ENCODE measurements at regions not wholly inside any gene's neighbourhood (a gene's known extent, or its start where the extent isn't known, plus 50 kb on each side); places are given as distances from the start of the nearest gene placed in this dataset.

- Histone ChIP-seq H3K4me3 (no peak overlapping the region), H3K27me3 (peaks cover 0 to 2% of the 10 kb centered on the region in 2 donors), H3K9me3 (no peaks in the 10 kb centered on the region), H3K36me3 (no peaks in the 10 kb centered on the region), H3K4me1 (no peaks in the 10 kb centered on the region), H3K27ac (no peak overlapping the region)
- DNase-seq: no peak
- TF ChIP-seq CTCF (IDR thresholded peaks at IDR 0.05): no peak
- intact Hi-C loops (cut with DNase I; ENCODE audit: low total_unique reads): no loop called here
Observed at GRCh38 chr1:4519954-4520353, 134.5 kb upstream of the AJAP1 start.

- Histone ChIP-seq H3K9me3 (no peaks in the 10 kb centered on the region), H3K36me3 (no peaks in the 10 kb centered on the region), H3K4me3 (no peak overlapping the region), H3K27ac (no peak overlapping the region), H3K4me1 (no peaks in the 10 kb centered on the region), H3K27me3 (peaks cover 0 to 13% of the 10 kb centered on the region in 2 donors)
- no peak for TF ChIP-seq CTCF (IDR thresholded peaks at IDR 0.05)
- intact Hi-C loops (cut with DNase I; ENCODE audit: low total_unique reads): no loop called here
- DNase-seq: no peak
Observed at GRCh38 chr1:4523551-4523950, 130.9 kb upstream of the AJAP1 start.

GRCh38 chr1:4526747-4527146 lies 127.7 kb upstream of the AJAP1 start:
- intact Hi-C loops (cut with DNase I; ENCODE audit: low total_unique reads): no loop called here
- DNase-seq: no peak
- TF ChIP-seq CTCF (IDR thresholded peaks at IDR 0.05): no peak
- no peaks in the 10 kb centered on the region for H3K9me3 ChIP-seq
- H3K27ac ChIP-seq: no peak overlapping the region
- no peak overlapping the region for H3K4me3 ChIP-seq
- no peaks in the 10 kb centered on the region for H3K4me1 ChIP-seq
- peaks cover 0 to 26% of the 10 kb centered on the region in 2 donors for H3K27me3 ChIP-seq
- no peaks in the 10 kb centered on the region for H3K36me3 ChIP-seq

- no peak for DNase-seq
- Histone ChIP-seq H3K4me1 (no peaks in the 10 kb centered on the region), H3K36me3 (no peaks in the 10 kb centered on the region), H3K4me3 (no peak overlapping the region), H3K9me3 (no peaks in the 10 kb centered on the region), H3K27me3 (peaks cover 0 to 26% of the 10 kb centered on the region in 2 donors), H3K27ac (no peak overlapping the region)
- intact Hi-C loops (cut with DNase I; ENCODE audit: low total_unique reads): no loop called here
- no peak for TF ChIP-seq CTCF (IDR thresholded peaks at IDR 0.05)
Observed at GRCh38 chr1:4527819-4528218, 126.6 kb upstream of the AJAP1 start.

- Histone ChIP-seq H3K27me3 (peaks cover 0 to 26% of the 10 kb centered on the region in 2 donors), H3K4me3 (no peak overlapping the region), H3K9me3 (no peaks in the 10 kb centered on the region), H3K27ac (no peak overlapping the region), H3K36me3 (no peaks in the 10 kb centered on the region), H3K4me1 (no peaks in the 10 kb centered on the region)
- DNase-seq: no peak
- intact Hi-C loops (cut with DNase I; ENCODE audit: low total_unique reads): no loop called here
- no peak for TF ChIP-seq CTCF (IDR thresholded peaks at IDR 0.05)
Observed at GRCh38 chr1:4528590-4528989, 125.8 kb upstream of the AJAP1 start.

All from tibial artery (tissue), 4 donors.